GM18858 (cell line): ENCODE measurements at regions not wholly inside any gene's neighbourhood (a gene's known extent, or its start where the extent isn't known, plus 50 kb on each side); places are given as distances from the start of the nearest gene placed in this dataset.
"Not testable (repeated sequence)": the region's sequence is repeated elsewhere in the genome, so short reads cannot be mapped to it uniquely, and the experiment has no call there.

Experiments used
- ATAC-seq: cut with Tn5 transposase; IDR thresholded peaks from one replicate; pipeline ENCODE4 v1.9.1; 2021; ENCODE audit not compliant: unreplicated experiment

GRCh38 chr3:106428565-106428994 lies 559.8 kb upstream of the CBLB start:
- no peak for ATAC-seq

- ATAC-seq, result no peak
Measured at GRCh38 chr3:106431721-106432120, 562.9 kb upstream of the CBLB start.

- ATAC-seq, result no peak
Measured at GRCh38 chr3:106435899-106436453, 567.2 kb upstream of the CBLB start.

GRCh38 chr3:106438887-106439286 lies 570.1 kb upstream of the CBLB start:
- no peak for ATAC-seq

GRCh38 chr3:106440672-106441071 lies 571.9 kb upstream of the CBLB start:
- ATAC-seq, result no peak

GRCh38 chr3:106446271-106446670 lies 577.5 kb upstream of the CBLB start:
- ATAC-seq, result no peak

- no peak for ATAC-seq
Measured at GRCh38 chr3:106447723-106448301, 579.0 kb upstream of the CBLB start.

GRCh38 chr3:106448372-106448966 lies 579.7 kb upstream of the CBLB start:
- ATAC-seq, result not testable (repeated sequence)

GRCh38 chr3:106452096-106452495 lies 583.3 kb upstream of the CBLB start:
- ATAC-seq, result no peak

- no peak for ATAC-seq
Measured at GRCh38 chr3:106454497-106454896, 585.7 kb upstream of the CBLB start.

- peak; percentile 100 for ATAC-seq
Measured at GRCh38 chr3:106457281-106458180, 588.7 kb upstream of the CBLB start.

GRCh38 chr3:106458952-106459351 lies 590.1 kb upstream of the CBLB start:
- no peak for ATAC-seq

- no peak for ATAC-seq
Measured at GRCh38 chr3:106466881-106467280, 598.1 kb upstream of the CBLB start.

GRCh38 chr3:106473576-106474475 lies 605.0 kb upstream of the CBLB start:
- no peak for ATAC-seq

GRCh38 chr3:106482451-106482850 lies 613.6 kb upstream of the CBLB start:
- no peak for ATAC-seq

GRCh38 chr3:106485217-106485616 lies 616.4 kb upstream of the CBLB start:
- ATAC-seq, result no peak

- no peak for ATAC-seq
Measured at GRCh38 chr3:106485802-106486201, 617.0 kb upstream of the CBLB start.

- not testable (repeated sequence) for ATAC-seq
Measured at GRCh38 chr3:106486945-106487639, 618.3 kb upstream of the CBLB start.

- ATAC-seq, result no peak
Measured at GRCh38 chr3:106488331-106488730, 619.5 kb upstream of the CBLB start.

- ATAC-seq, result no peak
Measured at GRCh38 chr3:106491796-106492195, 623.0 kb upstream of the CBLB start.
